GM18907 (cell line): ENCODE measurements at regions not wholly inside any gene's neighbourhood (a gene's known extent, or its start where the extent isn't known, plus 50 kb on each side); places are given as distances from the start of the nearest gene placed in this dataset.

Experiments used
- ATAC-seq: cut with Tn5 transposase; IDR thresholded peaks from one replicate; pipeline ENCODE4 v1.9.1; 2021; ENCODE audit warnings: mild to moderate bottlenecking, moderate library complexity; ENCODE audit not compliant: unreplicated experiment

DNA sequence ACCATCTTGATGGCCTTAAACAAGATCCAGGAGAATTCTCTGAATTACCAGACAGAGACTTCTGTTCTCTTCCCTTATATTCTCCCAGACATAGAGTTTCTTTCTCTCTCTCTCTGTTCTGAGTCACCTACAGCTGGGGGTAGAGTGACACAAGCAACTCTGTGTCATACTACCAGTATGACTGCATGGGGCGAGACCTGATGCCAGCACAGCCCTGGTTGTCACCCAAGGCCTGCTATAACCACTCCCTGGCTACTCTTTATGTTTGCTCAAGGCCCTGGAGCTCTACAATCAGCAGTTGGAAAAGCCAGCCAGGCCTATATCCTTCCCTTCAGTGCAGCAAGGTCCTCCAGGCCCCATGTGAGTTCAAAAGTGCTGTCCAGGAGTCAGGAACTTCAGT, 114.2 kb upstream of the TENT5D start:
- no peak for ATAC-seq

- ATAC-seq: no peak
Measured at GRCh38 chrX:80312448-80312847, 107.8 kb upstream of the TENT5D start.

- ATAC-seq: no peak
Measured at GRCh38 chrX:80316526-80316925, 103.7 kb upstream of the TENT5D start.

- no peak for ATAC-seq
Measured at GRCh38 chrX:80317646-80318045, 102.6 kb upstream of the TENT5D start.

DNA sequence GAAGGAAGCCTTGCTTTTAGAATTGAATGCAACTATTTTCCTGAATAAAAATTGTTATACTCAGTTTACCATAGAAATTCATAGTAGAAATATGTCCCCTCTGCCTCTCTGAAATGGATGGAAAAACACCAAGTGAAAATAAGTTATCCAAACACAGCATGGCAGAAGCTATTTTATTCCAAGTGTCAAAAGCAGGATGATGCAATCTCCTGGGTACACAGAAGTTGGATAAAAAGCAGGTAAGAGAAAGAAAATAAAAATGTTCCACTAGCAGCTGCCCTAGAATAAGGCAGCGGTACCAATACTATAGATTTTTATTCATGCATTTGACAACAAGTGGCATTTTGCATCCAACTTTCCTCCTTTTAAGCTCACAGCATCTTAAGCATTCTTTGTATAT, 89.0 kb upstream of the TENT5D start:
- no peak for ATAC-seq

- ATAC-seq: no peak
Measured at GRCh38 chrX:80334583-80334982, 85.7 kb upstream of the TENT5D start.

- no peak for ATAC-seq
Measured at GRCh38 chrX:80335062-80335830, 85.0 kb upstream of the TENT5D start.

GRCh38 chrX:80354966-80355465, 65.2 kb upstream of the TENT5D start:
- no peak for ATAC-seq
